T-cell (primary cell): ENCODE measurements at regions not wholly inside any gene's neighbourhood (a gene's known extent, or its start where the extent isn't known, plus 50 kb on each side); places are given as distances from the start of the nearest gene placed in this dataset.
A peak's percentile ranks its signal among the peaks of the same experiment; 100 is the strongest.

Experiments
- ATAC-seq, 4 experiments: fragments of 200-7000 bp in 3 of 4; fragments of 150-1000 bp in 1 of 4; cut with Tn5 transposase; replicated peaks in 1 of 4; 1 replicate in 3 of 4; 2 replicates in 1 of 4; pipeline ENCODE4 v1.10.0; 2021; ENCODE audit warnings: moderate library complexity in 3 of 4, mild to moderate bottlenecking in 2 of 4, moderate number of reproducible peaks in 1 of 4
- CTCF ChIA-PET, 2 donors: fragments of 300-600 bp; sonication (Branson Sonifier 250); formaldehyde crosslinking; loops; one replicate each; lab custom pipeline; 2022; ENCODE audit warnings: antibody characterized with exemption in 2 of 2; lab: Charles Lee
- POLR2A ChIA-PET, 2 donors: fragments of 300-600 bp; sonication (Branson Sonifier 250); formaldehyde crosslinking; loops; one replicate each; lab custom pipeline; 2022; ENCODE audit warnings: antibody characterized with exemption in 2 of 2; lab: Charles Lee
- DNase-seq, 35 experiments: peaks; one replicate each; pipeline versions ENCODE4 v3.0.0 to v3.0.0-alpha.2; 2013 to 2023
- H3K27ac ChIP-seq: one replicate; pipeline ENCODE4 v1.5.1; 2013; ENCODE audit warnings: low read length
- H3K27me3 ChIP-seq, 2 experiments: replicated peaks in 1 of 2; 1 replicate in 1 of 2; 2 replicates in 1 of 2; pipeline versions ENCODE4 v1.6.1 to v1.7.0; 2013; ENCODE audit warnings: low read length in 1 of 2, mixed read lengths in 1 of 2; ENCODE audit not compliant: control insufficient read depth in 2 of 2, insufficient read depth in 2 of 2; ENCODE audit errors: extremely low read depth in 1 of 2
- H3K36me3 ChIP-seq, 2 donors: 1 replicate in 1 of 2; 2 replicates in 1 of 2; pipeline versions ENCODE4 v1.6.1 to v1.7.0; 2013; ENCODE audit warnings: low read length in 1 of 2; ENCODE audit not compliant: control insufficient read depth in 2 of 2, insufficient read depth in 1 of 2; ENCODE audit errors: extremely low read depth in 1 of 2
- H3K4me1 ChIP-seq, 2 experiments: 1 replicate in 1 of 2; 2 replicates in 1 of 2; pipeline versions ENCODE4 v1.6.1 to v1.7.0; 2013; ENCODE audit warnings: low read length in 2 of 2, mixed read lengths in 1 of 2; ENCODE audit not compliant: insufficient read depth in 2 of 2, control insufficient read depth in 1 of 2; ENCODE audit errors: extremely low read depth in 1 of 2
- H3K4me3 ChIP-seq, 2 donors: 1 replicate in 1 of 2; 2 replicates in 1 of 2; pipeline versions ENCODE4 v1.5.1 to v1.7.0; 2013; ENCODE audit warnings: mild to moderate bottlenecking in 2 of 2, low read length in 1 of 2, moderate library complexity in 1 of 2; ENCODE audit not compliant: control insufficient read depth in 1 of 2; ENCODE audit errors: extremely low read depth in 1 of 2
- H3K9me3 ChIP-seq: 2 replicates; pipeline ENCODE4 v1.7.0; 2013
- H3K27ac Mint-ChIP-seq, 2 donors: one replicate each; pipeline ENCODE4 v1.8.0; 2020 to 2021; ENCODE audit warnings: mild to moderate bottlenecking in 2 of 2, mixed read lengths in 2 of 2
- H3K27me3 Mint-ChIP-seq, 2 donors: one replicate each; pipeline ENCODE4 v1.8.0; 2021 to 2022; ENCODE audit warnings: mixed read lengths in 2 of 2
- H3K36me3 Mint-ChIP-seq: one replicate; pipeline ENCODE4 v1.8.0; 2021; ENCODE audit warnings: mixed read lengths
- H3K4me1 Mint-ChIP-seq, 3 donors: one replicate each; pipeline ENCODE4 v1.8.0; 2020 to 2022; ENCODE audit warnings: mixed read lengths in 3 of 3, mild to moderate bottlenecking in 1 of 3
- H3K4me3 Mint-ChIP-seq, 3 donors: one replicate each; pipeline ENCODE4 v1.8.0; 2020 to 2022; ENCODE audit warnings: mild to moderate bottlenecking in 3 of 3, mixed read lengths in 3 of 3, moderate library complexity in 3 of 3
- H3K9me3 Mint-ChIP-seq, 3 donors: one replicate each; pipeline ENCODE4 v1.8.0; 2020 to 2022; ENCODE audit warnings: mixed read lengths in 3 of 3
- WGBS: methylation state at CpG from one replicate; pipeline ENCODE4 v1.1.5; 2013; ENCODE audit warnings: missing lambda C conversion rate; ENCODE audit not compliant: insufficient coverage; 5-methylcytosine and 5-hydroxymethylcytosine counted together

DNA sequence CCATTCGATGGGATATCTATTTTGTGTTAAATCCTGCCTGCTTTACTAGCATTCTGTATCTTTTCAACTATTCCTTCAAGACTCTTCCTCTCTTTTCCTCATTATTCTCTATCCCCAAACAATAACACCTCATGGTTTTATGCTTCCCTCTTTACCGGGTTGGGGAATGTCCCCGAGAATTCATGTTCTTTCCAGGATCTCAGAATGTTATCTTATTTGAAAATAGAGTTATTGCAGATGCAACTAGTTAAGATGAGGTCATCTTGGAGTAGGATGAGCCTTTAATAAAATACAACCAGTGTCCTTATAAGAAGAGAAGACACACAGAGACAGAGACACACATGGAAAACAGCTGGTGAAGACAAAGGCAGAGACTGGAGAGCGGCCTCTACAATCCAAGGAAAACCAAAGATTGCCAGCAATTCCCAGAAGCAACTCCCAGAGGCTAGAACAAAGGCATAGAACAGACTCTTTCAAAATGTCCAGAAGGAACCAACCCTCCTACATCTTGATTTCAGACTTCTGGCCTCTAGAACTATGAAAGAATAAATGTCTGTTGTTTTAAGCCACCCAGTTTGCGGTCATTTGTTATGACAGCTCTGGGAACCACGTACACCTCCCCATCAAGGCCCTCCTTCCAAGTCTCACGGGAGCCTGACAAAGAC is 126.8 kb upstream of the TNFAIP3 start:
- H3K4me3 ChIP-seq, result no peak overlapping the region
- H3K9me3 ChIP-seq, result no peaks in the 10 kb centered on the region
- H3K27me3 ChIP-seq, result peaks cover 0 to 3% of the 10 kb centered on the region in 2 experiments
- CTCF ChIA-PET, result no interaction called here
- H3K4me1 ChIP-seq, result peaks cover 9 to 12% of the 10 kb centered on the region in 2 experiments
- no peaks in the 10 kb centered on the region for H3K36me3 ChIP-seq
- 20% methylated on average over 1 of the region's 7 CpGs for WGBS
- H3K4me3 Mint-ChIP-seq, result no peak overlapping the region
- no peaks in the 10 kb centered on the region for H3K9me3 Mint-ChIP-seq
- H3K27ac Mint-ChIP-seq, result no peak overlapping the region
- no peak overlapping the region for H3K27ac ChIP-seq
- peaks cover 2% of the 10 kb centered on the region for H3K36me3 Mint-ChIP-seq
- H3K4me1 Mint-ChIP-seq, result peaks cover 10 to 44% (median 32%) of the 10 kb centered on the region in 3 donors
- DNase-seq (no peak), ATAC-seq (no peak)
- H3K27me3 Mint-ChIP-seq, result no peaks in the 10 kb centered on the region
- POLR2A ChIA-PET, result interaction anchor here in 1 of 2 donors (0.5 kb wide), 1 partner anchor 84 kb away, joined by 4 read pairs; no protein-coding TSS in a partner anchor

DNA sequence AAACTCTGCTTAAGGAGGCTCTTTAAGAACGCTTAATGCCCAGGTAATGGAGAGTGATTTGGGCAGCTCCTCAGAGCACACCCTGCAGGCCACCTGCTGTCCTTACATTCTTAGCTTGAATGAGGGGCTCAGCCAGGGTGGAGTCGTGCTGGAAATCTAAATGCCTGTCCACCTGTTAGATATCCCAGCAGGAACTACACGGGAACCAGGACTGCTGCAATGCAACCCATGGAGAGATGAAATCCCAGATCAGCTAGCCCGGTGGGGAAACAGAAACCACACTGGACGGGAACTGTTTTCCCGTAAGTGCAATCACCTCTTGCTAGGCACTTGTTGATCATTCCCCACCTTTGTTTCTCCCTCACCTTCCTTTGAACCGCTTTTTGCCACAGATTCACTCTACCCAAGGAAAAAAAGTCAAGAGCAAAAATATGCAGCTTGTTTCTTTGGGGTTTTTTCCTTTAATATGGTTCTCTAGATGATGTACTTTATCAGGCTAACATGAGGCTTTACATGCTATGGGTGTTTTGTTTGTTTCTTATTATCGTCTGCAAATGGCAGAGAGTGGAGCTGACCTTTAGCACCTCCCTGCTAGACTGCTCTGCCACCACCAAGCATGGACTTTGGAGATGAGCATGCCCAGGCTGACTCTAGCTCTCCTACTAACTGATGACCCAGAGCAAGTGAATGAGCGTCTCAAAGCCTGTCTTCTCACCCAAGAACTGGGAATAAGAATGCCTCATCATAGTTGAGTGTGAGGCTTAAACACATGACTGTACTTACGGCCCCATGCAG is 125.9 kb upstream of the TNFAIP3 start:
- DNase-seq (peak in 1 of 35 experiments; percentile 12), ATAC-seq (no peak)
- Mint-ChIP-seq H3K27me3 (no peaks in the 10 kb centered on the region), H3K4me3 (no peak overlapping the region), H3K9me3 (no peaks in the 10 kb centered on the region), H3K36me3 (peaks cover 2% of the 10 kb centered on the region), H3K27ac (no peak overlapping the region), H3K4me1 (peaks cover 5 to 42% (median 26%) of the 10 kb centered on the region in 3 donors)
- H3K4me3 ChIP-seq, result no peak overlapping the region
- ChIA-PET POLR2A (interaction anchor here (0.6 to 0.7 kb wide), 2 partner anchors 83 to 238 kb away, joined by 3 read pairs; no protein-coding TSS in a partner anchor), CTCF (no interaction called here)
- H3K4me1 ChIP-seq, result peaks cover 5 to 7% of the 10 kb centered on the region in 2 experiments
- H3K9me3 ChIP-seq, result no peaks in the 10 kb centered on the region
- 82% methylated on average over 5 of the region's 10 CpGs for WGBS
- H3K27me3 ChIP-seq, result peaks cover 0 to 3% of the 10 kb centered on the region in 2 experiments
- no peaks in the 10 kb centered on the region for H3K36me3 ChIP-seq
- no peak overlapping the region for H3K27ac ChIP-seq

DNA sequence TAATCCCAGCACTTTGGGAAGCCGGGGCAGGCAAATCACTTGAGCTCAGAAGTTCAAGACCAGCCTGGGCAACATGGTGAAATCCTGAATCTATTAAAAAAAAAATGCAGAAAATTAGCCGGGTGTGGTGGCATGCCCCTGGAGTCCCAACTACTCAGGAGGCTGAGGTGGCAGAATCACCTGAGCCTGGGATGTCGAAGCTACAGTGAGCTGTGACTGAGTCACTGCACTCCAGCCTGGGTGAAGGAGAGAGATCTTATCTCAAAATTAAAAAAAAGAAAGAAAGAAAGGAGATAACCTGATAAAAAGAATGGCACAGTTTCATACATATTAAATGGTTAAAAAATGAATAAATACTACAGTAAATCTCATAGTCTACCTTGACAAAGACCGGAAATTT is 123.6 kb upstream of the TNFAIP3 start:
- Mint-ChIP-seq H3K27me3 (no peaks in the 10 kb centered on the region), H3K9me3 (no peaks in the 10 kb centered on the region), H3K36me3 (peaks cover 2% of the 10 kb centered on the region), H3K4me3 (no peak overlapping the region), H3K27ac (peak overlapping the region in 1 of 2 donors; percentile 33), H3K4me1 (peaks cover 0 to 32% (median 12%) of the 10 kb centered on the region in 3 donors)
- Histone ChIP-seq H3K4me3 (no peak overlapping the region), H3K9me3 (no peaks in the 10 kb centered on the region), H3K27me3 (peaks cover 0 to 3% of the 10 kb centered on the region in 2 experiments), H3K36me3 (no peaks in the 10 kb centered on the region), H3K27ac (no peak overlapping the region), H3K4me1 (peaks cover 0 to 5% of the 10 kb centered on the region in 2 experiments)
- POLR2A ChIA-PET, result interaction anchor here in 1 of 2 donors (0.6 to 0.7 kb wide), 3 partner anchors 44 to 1677 kb away, joined by 3 to 9 read pairs (median 6); no protein-coding TSS in a partner anchor
- DNase-seq (no peak), ATAC-seq (peak in 1 of 4 experiments; percentile 43)
- CTCF ChIA-PET, result no interaction called here
- WGBS, result 100% methylated on average over 1 of the region's 4 CpGs

DNA sequence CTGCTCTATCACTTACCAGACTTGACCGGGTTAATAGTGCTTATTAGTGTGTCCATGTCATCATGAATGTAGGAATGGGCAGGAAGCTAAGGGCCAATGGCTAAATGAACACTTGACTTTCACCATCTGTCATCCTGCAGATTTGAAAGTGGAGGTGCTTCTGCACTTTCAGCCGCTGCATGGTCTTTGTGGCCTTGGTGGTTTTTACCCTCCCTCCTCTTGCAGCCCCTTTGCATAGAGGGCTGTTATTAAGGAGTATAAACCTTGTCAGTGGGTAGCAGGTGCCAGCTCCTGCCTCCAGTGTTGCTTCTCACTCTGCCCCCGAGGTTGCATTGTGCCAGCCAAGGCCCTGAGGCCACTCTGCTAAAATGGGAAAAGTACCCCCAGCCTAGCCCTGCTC is 122.2 kb upstream of the TNFAIP3 start:
- WGBS, result 0% methylated on average over 1 of the region's 3 CpGs
- ATAC-seq (no peak), DNase-seq (no peak)
- Mint-ChIP-seq H3K4me3 (no peak overlapping the region), H3K9me3 (no peaks in the 10 kb centered on the region), H3K27ac (no peak overlapping the region), H3K36me3 (peaks cover 2% of the 10 kb centered on the region), H3K27me3 (no peaks in the 10 kb centered on the region), H3K4me1 (peaks cover 0 to 32% (median 12%) of the 10 kb centered on the region in 3 donors)
- Histone ChIP-seq H3K27ac (no peak overlapping the region), H3K9me3 (no peaks in the 10 kb centered on the region), H3K4me3 (no peak overlapping the region), H3K27me3 (no peaks in the 10 kb centered on the region), H3K4me1 (peaks cover 0 to 5% of the 10 kb centered on the region in 2 experiments), H3K36me3 (no peaks in the 10 kb centered on the region)
- ChIA-PET POLR2A (no interaction called here), CTCF (interaction anchor here in 1 of 2 donors (0.6 kb wide), 2 partner anchors 48 to 369 kb away, joined by 3 to 5 read pairs; no protein-coding TSS in a partner anchor)

DNA sequence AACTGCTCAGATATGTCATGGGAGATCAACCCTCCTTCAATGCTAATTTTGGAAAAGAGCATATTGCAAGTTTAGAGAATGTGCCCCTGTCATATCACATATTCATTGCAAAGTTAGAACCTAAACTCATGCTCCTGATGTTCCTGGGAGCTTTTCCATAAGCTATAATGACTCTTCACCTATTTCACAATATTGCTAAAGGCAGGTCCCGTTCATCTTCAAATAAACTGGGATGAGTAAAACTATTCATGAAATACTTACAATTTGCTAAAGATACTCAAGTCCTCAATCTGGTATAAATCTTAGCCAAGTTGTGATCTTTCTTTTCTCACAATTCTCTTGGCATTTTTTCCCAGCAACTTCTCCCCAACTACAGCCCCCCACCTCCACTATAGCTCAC is 121.7 kb upstream of the TNFAIP3 start:
- Histone ChIP-seq H3K4me3 (no peak overlapping the region), H3K27me3 (no peaks in the 10 kb centered on the region), H3K36me3 (no peaks in the 10 kb centered on the region), H3K9me3 (no peaks in the 10 kb centered on the region), H3K4me1 (peaks cover 0 to 5% of the 10 kb centered on the region in 2 experiments), H3K27ac (no peak overlapping the region)
- ATAC-seq, result no peak
- ChIA-PET CTCF (interaction anchor here in 1 of 2 donors (0.6 kb wide), 2 partner anchors 47 to 369 kb away, joined by 3 to 5 read pairs; no protein-coding TSS in a partner anchor), POLR2A (no interaction called here)
- Mint-ChIP-seq H3K27ac (no peak overlapping the region), H3K27me3 (no peaks in the 10 kb centered on the region), H3K9me3 (no peaks in the 10 kb centered on the region), H3K4me1 (peaks cover 0 to 32% (median 12%) of the 10 kb centered on the region in 3 donors), H3K4me3 (no peak overlapping the region), H3K36me3 (peaks cover 2% of the 10 kb centered on the region)
- 100% methylated on average over 1 of the region's 1 CpG for WGBS
- no peak for DNase-seq

DNA sequence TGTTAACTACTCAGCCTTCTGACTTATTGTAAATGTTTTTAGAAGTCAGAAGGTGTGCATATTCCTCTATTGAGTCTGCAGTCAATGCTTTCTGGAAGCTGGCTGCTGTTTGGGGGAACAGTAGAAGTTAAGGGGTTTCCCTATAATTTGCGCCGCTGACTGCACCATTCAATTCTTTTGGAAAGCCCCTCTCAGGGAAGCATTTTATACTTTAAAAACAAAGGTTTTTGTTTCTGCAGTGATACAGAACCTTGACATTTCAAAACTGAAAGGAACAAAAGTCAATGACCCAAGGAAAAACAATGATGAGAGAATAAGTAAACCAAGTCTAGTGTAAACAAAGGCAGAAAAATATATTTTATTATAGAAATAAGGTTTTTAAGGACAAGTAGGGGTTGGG is 120.8 kb upstream of the TNFAIP3 start:
- no peak overlapping the region for H3K27ac Mint-ChIP-seq
- H3K4me1 Mint-ChIP-seq, result peaks cover 0 to 32% (median 12%) of the 10 kb centered on the region in 3 donors
- H3K27me3 ChIP-seq, result no peaks in the 10 kb centered on the region
- no peak for DNase-seq
- H3K36me3 Mint-ChIP-seq, result peaks cover 2% of the 10 kb centered on the region
- H3K4me3 Mint-ChIP-seq, result no peak overlapping the region
- peaks cover 0 to 5% of the 10 kb centered on the region in 2 experiments for H3K4me1 ChIP-seq
- H3K27me3 Mint-ChIP-seq, result no peaks in the 10 kb centered on the region
- WGBS, result no CpG with 5 or more reads among the region's 2 CpGs
- POLR2A ChIA-PET, result no interaction called here
- H3K36me3 ChIP-seq, result no peaks in the 10 kb centered on the region
- no peaks in the 10 kb centered on the region for H3K9me3 ChIP-seq
- CTCF ChIA-PET, result interaction anchor here in 1 of 2 donors (0.6 kb wide), 1 partner anchor 9 kb away, joined by 3 read pairs; no protein-coding TSS in a partner anchor
- no peak overlapping the region for H3K27ac ChIP-seq
- peak in 1 of 4 experiments; percentile 32 for ATAC-seq
- no peak overlapping the region for H3K4me3 ChIP-seq
- no peaks in the 10 kb centered on the region for H3K9me3 Mint-ChIP-seq
